ENCODE measurements at regions not wholly inside any gene's neighbourhood (a gene's known extent, or its start where the extent isn't known, plus 50 kb on each side); places are given as distances from the start of the nearest gene placed in this dataset.

- TF ChIP-seq USF1 (IDR thresholded peaks at IDR 0.05) (no peak), MAX (IDR thresholded peaks at IDR 0.05) (no peak), CEBPB (IDR thresholded peaks at IDR 0.05) (no peak), FOXM1 (IDR thresholded peaks at IDR 0.05; ENCODE audit: borderline replicate concordance, low read depth) (no peak), CREB1 (IDR thresholded peaks at IDR 0.05; ENCODE audit: low read depth) (no peak)
These were observed 271.1 kb downstream of the NDUFS4 start for GRCh38 chr5:53831496-53831895.
